ENCODE measurements at regions not wholly inside any gene's neighbourhood (a gene's known extent, or its start where the extent isn't known, plus 50 kb on each side); places are given as distances from the start of the nearest gene placed in this dataset.

DNA sequence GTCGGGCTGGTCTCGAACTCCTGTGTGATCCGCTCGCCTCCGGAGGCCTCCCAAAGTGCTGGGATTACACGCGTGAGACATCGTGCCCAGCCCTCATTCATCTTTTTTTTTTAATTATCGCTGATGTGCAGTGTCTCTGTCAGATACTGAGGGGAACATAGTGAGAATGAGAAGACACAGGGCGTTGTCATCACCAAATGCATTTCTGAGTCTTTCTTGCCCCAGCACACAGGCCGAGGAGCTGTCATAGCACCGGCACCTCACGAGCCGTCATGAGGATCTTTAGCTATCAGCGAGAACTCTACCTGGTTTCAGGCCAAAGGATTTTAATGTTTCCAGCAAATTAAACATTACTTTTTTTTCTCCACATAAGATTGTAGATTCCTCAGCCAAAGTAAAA lies 548.0 kb upstream of the SOX11 start:
- ChIA-PET CTCF (no interaction called here), POLR2A (no interaction called here)
- H3K4me1 Mint-ChIP-seq, result no peaks in the 10 kb centered on the region
- no peaks in the 10 kb centered on the region for H3K27me3 Mint-ChIP-seq
- H3K9me3 Mint-ChIP-seq, result peaks cover 22% of the 10 kb centered on the region
- H3K36me3 Mint-ChIP-seq (ENCODE audit: low read depth), result no peaks in the 10 kb centered on the region
- no peak for DNase-seq
- H3K27ac Mint-ChIP-seq, result no peak overlapping the region
- H3K4me3 Mint-ChIP-seq, result no peak overlapping the region

DNA sequence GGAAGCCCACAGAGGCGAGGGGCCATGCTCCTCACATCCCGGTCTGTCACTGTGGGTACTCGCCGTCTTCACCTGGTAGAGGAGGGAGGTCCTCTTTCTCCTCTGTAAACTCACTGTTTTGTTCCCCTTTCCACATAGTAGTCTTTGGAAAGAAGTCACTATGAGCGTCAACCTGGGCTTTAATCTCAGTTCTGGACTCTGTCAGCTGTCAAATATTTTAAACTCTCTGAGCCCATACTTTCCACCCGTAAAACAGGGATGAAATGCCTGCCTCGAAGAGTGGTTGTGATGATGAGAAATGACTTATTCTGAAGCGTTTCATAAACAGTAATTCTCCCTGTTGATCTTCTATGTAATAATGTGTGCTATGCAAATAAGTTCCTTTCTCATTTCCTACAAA lies 547.1 kb upstream of the SOX11 start:
- POLR2A ChIA-PET, result no interaction called here

DNA sequence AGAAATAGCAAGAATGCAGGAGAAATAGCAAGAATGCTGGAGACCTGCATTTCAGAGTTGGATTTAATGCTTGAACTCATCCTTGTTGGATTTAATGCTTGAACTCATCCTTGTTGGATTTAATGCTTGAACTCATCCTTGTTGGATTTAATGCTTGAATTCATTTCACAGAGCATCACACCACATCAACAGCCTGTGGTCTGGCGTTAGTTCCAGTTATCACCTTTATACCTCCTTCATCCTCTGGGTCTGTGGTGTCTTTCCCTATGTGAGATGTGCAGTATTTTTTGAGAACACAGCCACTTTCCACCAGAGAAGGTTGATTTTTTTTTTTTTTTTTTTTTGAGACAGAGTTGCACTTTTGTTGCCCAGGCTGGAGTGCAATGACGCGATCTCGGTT lies 546.4 kb upstream of the SOX11 start:
- Mint-ChIP-seq H3K4me3 (no peak overlapping the region), H3K9me3 (peaks cover 16% of the 10 kb centered on the region), H3K4me1 (no peaks in the 10 kb centered on the region), H3K27ac (no peak overlapping the region), H3K36me3 (ENCODE audit: low read depth) (no peaks in the 10 kb centered on the region), H3K27me3 (no peaks in the 10 kb centered on the region)
- no peak for DNase-seq
- POLR2A ChIA-PET, result no interaction called here
- CTCF ChIA-PET, result no interaction called here

More for the DNA sequence above, 547.1 kb upstream of the SOX11 start:
- peaks cover 17% of the 10 kb centered on the region for H3K9me3 Mint-ChIP-seq
- H3K4me1 Mint-ChIP-seq, result no peaks in the 10 kb centered on the region
- DNase-seq, result no peak
- no peak overlapping the region for H3K27ac Mint-ChIP-seq
- CTCF ChIA-PET, result no interaction called here
- H3K36me3 Mint-ChIP-seq (ENCODE audit: low read depth), result no peaks in the 10 kb centered on the region
- no peak overlapping the region for H3K4me3 Mint-ChIP-seq
- H3K27me3 Mint-ChIP-seq, result no peaks in the 10 kb centered on the region

DNA sequence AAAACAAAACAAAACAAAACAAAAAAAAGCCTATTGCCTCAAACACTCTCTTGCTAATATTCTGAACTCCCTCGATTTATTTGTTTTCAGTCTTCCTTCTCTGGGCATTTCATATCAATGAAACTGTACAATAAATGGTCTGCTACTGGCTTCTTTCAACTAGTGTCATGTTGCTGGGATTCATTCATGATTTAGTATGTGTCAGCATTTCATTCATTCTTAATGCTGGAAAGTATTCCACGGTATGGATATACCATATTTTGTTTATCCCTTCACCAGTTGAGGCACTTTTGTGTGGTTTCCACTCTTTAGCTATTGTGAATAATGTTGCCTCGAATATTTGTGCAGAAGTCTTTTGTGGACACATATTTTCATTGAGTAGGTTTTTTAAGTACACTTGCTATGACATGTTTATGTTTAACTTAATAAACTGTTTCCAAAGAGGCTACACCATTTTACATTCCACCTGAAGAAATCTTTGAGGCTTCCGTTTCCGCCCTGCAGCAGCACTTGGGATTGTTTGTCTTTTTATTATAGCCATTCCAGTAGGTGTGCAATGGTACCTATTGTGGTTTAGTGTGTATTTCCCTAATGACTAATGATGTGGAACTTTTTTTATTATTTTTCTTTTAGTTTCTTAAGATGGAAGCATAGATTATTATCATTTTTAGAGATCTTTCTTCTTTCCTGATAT lies 543.6 kb upstream of the SOX11 start:
- Mint-ChIP-seq H3K36me3 (ENCODE audit: low read depth) (no peaks in the 10 kb centered on the region), H3K9me3 (peaks cover 30% of the 10 kb centered on the region), H3K27ac (no peak overlapping the region), H3K27me3 (no peaks in the 10 kb centered on the region), H3K4me1 (no peaks in the 10 kb centered on the region), H3K4me3 (no peak overlapping the region)
- CTCF ChIA-PET, result no interaction called here
- POLR2A ChIA-PET, result no interaction called here
- DNase-seq, result no peak

- Mint-ChIP-seq H3K36me3 (ENCODE audit: low read depth) (no peaks in the 10 kb centered on the region), H3K27ac (no peak overlapping the region), H3K4me3 (no peak overlapping the region), H3K9me3 (peaks cover 26% of the 10 kb centered on the region), H3K27me3 (no peaks in the 10 kb centered on the region), H3K4me1 (no peaks in the 10 kb centered on the region)
- ChIA-PET POLR2A (no interaction called here), CTCF (no interaction called here)
- DNase-seq, result no peak
Measured at GRCh38 chr2:5150871-5151270, 541.3 kb upstream of the SOX11 start.

DNA sequence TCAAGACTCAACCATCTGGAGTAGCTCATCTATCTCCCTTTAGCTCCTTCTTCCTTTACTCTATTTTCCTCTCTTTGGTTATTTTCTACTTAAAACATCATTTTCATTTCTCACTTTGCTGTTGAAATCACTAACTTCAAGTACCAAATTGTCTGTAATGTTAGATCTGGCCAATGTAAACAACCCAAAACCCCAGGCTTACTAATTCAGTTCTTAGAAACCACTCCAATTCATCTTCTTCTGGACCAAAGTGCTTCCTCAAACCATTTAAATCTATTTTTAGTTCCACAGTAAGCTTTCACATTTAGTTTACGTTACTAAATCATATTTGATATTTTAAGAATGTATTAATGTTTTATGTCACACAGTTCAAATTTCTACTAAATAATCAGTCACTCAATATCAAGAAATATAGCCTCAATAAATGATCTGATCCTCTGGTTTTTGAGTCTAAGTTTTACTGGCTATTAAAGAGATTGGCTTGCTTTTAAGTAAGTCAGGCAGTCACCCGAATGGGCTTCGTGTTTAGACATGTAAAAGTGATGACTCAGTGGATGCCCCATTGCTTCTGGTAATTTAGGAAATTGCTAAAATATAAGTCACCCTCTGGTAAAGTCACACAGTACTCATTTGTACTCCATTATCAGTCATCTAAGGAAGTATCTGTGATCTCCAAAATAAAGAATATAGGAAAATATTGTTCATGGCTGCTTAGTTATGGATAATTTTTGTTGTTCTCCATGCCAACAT lies 527.2 kb upstream of the SOX11 start:
- ChIA-PET POLR2A (no interaction called here), CTCF (no interaction called here)
- no peak for DNase-seq
- Mint-ChIP-seq H3K4me3 (no peak overlapping the region), H3K36me3 (ENCODE audit: low read depth) (no peaks in the 10 kb centered on the region), H3K27me3 (no peaks in the 10 kb centered on the region), H3K9me3 (peaks cover 6% of the 10 kb centered on the region), H3K4me1 (no peaks in the 10 kb centered on the region), H3K27ac (no peak overlapping the region)

- DNase-seq, result no peak
- Mint-ChIP-seq H3K36me3 (ENCODE audit: low read depth) (no peaks in the 10 kb centered on the region), H3K4me1 (no peaks in the 10 kb centered on the region), H3K27ac (no peak overlapping the region), H3K27me3 (no peaks in the 10 kb centered on the region), H3K9me3 (peaks cover 9% of the 10 kb centered on the region), H3K4me3 (no peak overlapping the region)
- CTCF ChIA-PET, result no interaction called here
- POLR2A ChIA-PET, result no interaction called here
Measured at GRCh38 chr2:5172923-5173322, 519.3 kb upstream of the SOX11 start.

GRCh38 chr2:5173876-5174535 lies 518.2 kb upstream of the SOX11 start:
- ChIA-PET CTCF (no interaction called here), POLR2A (no interaction called here)
- peaks cover 6% of the 10 kb centered on the region for H3K9me3 Mint-ChIP-seq
- no peak overlapping the region for H3K27ac Mint-ChIP-seq
- H3K4me3 Mint-ChIP-seq, result no peak overlapping the region
- no peak for DNase-seq
- no peaks in the 10 kb centered on the region for H3K36me3 Mint-ChIP-seq (ENCODE audit: low read depth)
- no peaks in the 10 kb centered on the region for H3K4me1 Mint-ChIP-seq
- H3K27me3 Mint-ChIP-seq, result no peaks in the 10 kb centered on the region

DNA sequence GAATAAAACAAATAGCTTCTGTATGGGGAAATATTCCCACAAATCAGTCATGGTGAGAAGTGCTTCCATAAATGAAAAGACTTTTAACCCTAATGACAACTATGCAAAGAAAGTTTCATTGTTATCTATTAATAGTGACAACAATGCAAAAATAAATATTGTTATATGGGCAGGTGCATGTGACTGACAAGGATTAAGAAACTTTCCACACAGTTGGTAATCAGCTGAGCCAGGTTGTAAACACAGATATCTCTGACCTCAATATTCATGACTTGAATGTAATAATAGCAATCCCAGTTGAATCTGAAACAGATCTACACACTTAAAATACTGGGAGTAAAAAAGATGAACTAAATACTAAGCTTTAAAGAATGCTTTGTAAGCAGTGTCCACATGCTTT lies 517.0 kb upstream of the SOX11 start:
- POLR2A ChIA-PET, result no interaction called here
- H3K27me3 Mint-ChIP-seq, result no peaks in the 10 kb centered on the region

GRCh38 chr2:5176764-5177163 lies 515.4 kb upstream of the SOX11 start:
- ChIA-PET POLR2A (no interaction called here), CTCF (no interaction called here)
- H3K4me3 Mint-ChIP-seq, result no peak overlapping the region
- H3K4me1 Mint-ChIP-seq, result no peaks in the 10 kb centered on the region
- DNase-seq, result no peak
- H3K27ac Mint-ChIP-seq, result no peak overlapping the region
- no peaks in the 10 kb centered on the region for H3K27me3 Mint-ChIP-seq
- peaks cover 6% of the 10 kb centered on the region for H3K9me3 Mint-ChIP-seq
- no peaks in the 10 kb centered on the region for H3K36me3 Mint-ChIP-seq (ENCODE audit: low read depth)

More for the DNA sequence above, 517.0 kb upstream of the SOX11 start:
- CTCF ChIA-PET, result no interaction called here
- no peaks in the 10 kb centered on the region for H3K36me3 Mint-ChIP-seq (ENCODE audit: low read depth)
- no peaks in the 10 kb centered on the region for H3K4me1 Mint-ChIP-seq
- no peak overlapping the region for H3K4me3 Mint-ChIP-seq
- no peak overlapping the region for H3K27ac Mint-ChIP-seq
- H3K9me3 Mint-ChIP-seq, result peaks cover 6% of the 10 kb centered on the region
- DNase-seq, result no peak

DNA sequence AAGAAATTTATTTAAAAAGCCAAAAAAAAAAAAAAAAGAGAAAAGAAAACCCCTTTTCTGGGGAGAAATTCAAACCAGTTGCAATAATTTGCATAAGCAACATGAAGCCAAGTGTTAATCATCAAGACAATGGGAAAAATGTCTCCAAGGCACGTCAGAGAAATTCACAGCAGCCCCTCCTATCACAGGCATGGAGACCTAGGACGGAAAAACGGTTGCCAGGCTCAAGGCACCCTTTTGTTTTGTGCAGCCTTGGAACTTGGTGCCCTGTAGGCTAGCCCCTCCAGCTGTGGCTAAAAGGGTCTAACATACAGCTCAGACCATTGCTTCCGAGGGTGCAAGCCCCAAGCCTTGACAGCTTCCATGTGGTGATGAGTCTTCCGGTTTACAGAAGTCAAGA lies 509.2 kb upstream of the SOX11 start:
- no peaks in the 10 kb centered on the region for H3K27me3 Mint-ChIP-seq
- DNase-seq, result no peak
- no peak overlapping the region for H3K27ac Mint-ChIP-seq
- peaks cover 5% of the 10 kb centered on the region for H3K9me3 Mint-ChIP-seq
- no peaks in the 10 kb centered on the region for H3K36me3 Mint-ChIP-seq (ENCODE audit: low read depth)
- CTCF ChIA-PET, result no interaction called here
- no peak overlapping the region for H3K4me3 Mint-ChIP-seq
- POLR2A ChIA-PET, result no interaction called here
- no peaks in the 10 kb centered on the region for H3K4me1 Mint-ChIP-seq

DNA sequence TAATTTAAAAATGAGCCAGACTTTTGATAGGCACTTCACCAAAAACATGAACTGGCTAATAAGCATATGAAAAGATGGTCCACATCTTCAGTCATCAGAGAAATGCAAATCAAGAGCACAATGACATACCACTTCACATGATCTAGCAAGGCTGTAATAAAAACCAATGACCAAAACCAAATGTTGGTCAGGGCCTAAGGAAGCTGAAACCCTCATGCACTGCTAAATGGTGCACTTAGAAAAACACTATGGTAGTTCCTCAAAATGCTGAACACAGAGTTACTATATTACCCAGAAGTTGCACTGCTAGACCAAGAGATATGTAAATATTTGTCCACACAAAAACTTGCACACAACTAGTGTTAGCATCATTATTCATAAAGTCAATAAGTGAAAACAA lies 504.9 kb upstream of the SOX11 start:
- Mint-ChIP-seq H3K9me3 (peaks cover 10% of the 10 kb centered on the region), H3K27me3 (no peaks in the 10 kb centered on the region), H3K27ac (no peak overlapping the region), H3K4me3 (no peak overlapping the region), H3K4me1 (no peaks in the 10 kb centered on the region), H3K36me3 (ENCODE audit: low read depth) (no peaks in the 10 kb centered on the region)
- CTCF ChIA-PET, result no interaction called here
- no peak for DNase-seq
- POLR2A ChIA-PET, result no interaction called here

- Mint-ChIP-seq H3K4me1 (no peaks in the 10 kb centered on the region), H3K27ac (no peak overlapping the region), H3K36me3 (ENCODE audit: low read depth) (no peaks in the 10 kb centered on the region), H3K4me3 (no peak overlapping the region), H3K27me3 (no peaks in the 10 kb centered on the region), H3K9me3 (peaks cover 7% of the 10 kb centered on the region)
- POLR2A ChIA-PET, result no interaction called here
- CTCF ChIA-PET, result no interaction called here
- DNase-seq, result no peak
Measured at GRCh38 chr2:5188636-5189035, 503.5 kb upstream of the SOX11 start.

- CTCF ChIA-PET, result no interaction called here
- Mint-ChIP-seq H3K9me3 (peaks cover 10% of the 10 kb centered on the region), H3K27me3 (no peaks in the 10 kb centered on the region), H3K4me3 (no peak overlapping the region), H3K27ac (no peak overlapping the region), H3K4me1 (no peaks in the 10 kb centered on the region), H3K36me3 (ENCODE audit: low read depth) (no peaks in the 10 kb centered on the region)
- no peak for DNase-seq
- POLR2A ChIA-PET, result no interaction called here
Measured at GRCh38 chr2:5190023-5190422, 502.2 kb upstream of the SOX11 start.
